Ecto neural progenitor cell (in vitro differentiated cells): ENCODE measurements at regions not wholly inside any gene's neighbourhood (a gene's known extent, or its start where the extent isn't known, plus 50 kb on each side); places are given as distances from the start of the nearest gene placed in this dataset.
"Not testable (repeated sequence)": the region's sequence is repeated elsewhere in the genome, so short reads cannot be mapped to it uniquely, and the experiment has no call there.

Experiments
- DNase-seq: peaks from one replicate; pipeline ENCODE4 v3.0.0-alpha.2; 2018; ENCODE audit warnings: low spot score

DNA sequence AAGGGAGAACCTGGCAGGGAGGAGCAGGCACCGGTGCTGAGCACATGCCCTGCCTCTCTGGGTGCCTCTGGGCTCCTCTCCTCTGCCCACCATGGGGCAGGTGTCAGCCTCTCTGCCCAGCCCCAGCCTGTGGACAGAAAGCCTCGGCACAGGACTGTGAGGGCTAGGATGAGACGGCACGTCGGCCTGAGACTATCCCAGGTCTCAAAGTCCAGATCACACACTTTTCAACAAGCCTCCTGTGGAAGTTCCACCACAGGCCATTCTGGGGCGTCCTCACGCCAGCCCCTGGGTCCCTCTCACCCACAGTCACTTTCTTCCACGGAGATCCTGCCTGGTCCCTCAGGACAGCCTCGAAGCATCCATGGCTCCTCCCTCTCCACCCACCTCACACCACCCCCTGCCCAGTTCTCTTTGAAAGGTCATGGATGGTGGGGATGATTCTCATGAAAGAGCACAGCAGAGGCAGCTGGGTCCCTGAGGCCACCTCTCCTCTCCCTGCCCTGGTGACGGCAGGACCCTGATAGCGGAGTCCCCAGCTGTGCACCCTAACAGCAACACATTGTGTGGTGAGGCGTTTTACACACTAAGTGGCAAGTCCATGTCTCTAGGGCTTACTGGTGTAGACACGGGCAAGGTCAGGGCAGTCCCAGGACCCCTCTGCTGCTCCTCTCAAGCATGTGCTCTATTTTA is 569.4 kb upstream of the SALL3 start:
- DNase-seq = no peak

DNA sequence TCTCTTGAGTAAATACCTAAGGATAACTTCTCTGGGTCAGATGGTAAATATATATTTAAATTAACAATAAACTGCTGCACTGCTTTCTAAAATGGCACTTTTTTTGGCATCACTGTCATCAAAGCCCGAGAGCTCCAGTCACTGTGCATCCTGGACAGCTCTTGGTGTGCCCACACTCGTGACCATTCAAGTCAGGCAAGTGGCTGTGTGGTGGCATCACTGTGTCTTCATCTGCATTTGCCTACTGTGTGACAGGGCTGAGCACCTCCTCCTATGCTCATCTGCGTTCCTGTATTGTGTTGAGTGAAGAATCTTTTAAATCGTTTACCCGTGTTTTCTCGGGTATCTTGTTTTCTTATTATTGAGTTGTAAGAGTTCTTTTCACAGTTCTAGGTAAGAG is 568.1 kb upstream of the SALL3 start:
- DNase-seq = no peak

- no peak for DNase-seq
Measured at GRCh38 chr18:78414302-78414701, 565.3 kb upstream of the SALL3 start.

GRCh38 chr18:78416853-78417252 is 562.8 kb upstream of the SALL3 start:
- no peak for DNase-seq

DNA sequence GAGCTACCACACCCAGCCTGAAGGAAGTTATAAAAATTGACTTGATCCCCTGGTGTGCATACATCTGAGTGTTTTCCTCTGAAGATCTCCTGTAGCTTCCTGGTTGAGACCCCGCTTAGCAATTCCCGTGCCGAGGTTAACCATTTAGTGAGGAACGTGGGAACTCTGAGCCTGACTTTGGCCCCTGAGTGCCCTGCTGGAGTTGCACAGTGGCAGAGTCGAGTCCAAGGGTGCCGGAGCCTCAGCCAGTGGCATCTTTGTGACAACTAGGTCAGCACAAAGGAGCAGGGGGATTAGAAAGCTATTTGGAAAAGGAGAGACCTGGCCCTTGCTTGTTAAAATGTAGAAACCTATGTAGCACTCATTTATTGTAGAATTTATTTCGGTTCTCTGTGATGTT is 561.2 kb upstream of the SALL3 start:
- DNase-seq = no peak

DNA sequence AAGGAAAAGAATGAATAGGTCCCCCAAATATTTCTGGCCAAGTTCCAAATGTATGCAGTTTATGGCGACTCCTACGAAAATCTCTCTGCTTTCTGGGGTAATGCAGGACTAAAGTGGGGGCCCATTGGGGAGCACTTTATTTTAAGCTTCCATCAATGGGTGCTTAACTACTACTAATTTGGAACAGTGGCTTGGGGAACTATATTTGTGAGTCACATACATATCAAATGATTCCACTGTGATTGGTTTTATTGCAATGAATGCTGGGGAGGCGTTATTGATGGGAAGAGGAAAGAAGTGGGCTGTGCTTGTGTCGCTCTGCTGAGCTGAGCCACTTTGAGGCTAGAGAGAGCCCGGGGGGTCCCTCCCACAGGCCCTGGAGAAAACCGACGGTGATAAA is 560.4 kb upstream of the SALL3 start:
- DNase-seq = no peak

DNA sequence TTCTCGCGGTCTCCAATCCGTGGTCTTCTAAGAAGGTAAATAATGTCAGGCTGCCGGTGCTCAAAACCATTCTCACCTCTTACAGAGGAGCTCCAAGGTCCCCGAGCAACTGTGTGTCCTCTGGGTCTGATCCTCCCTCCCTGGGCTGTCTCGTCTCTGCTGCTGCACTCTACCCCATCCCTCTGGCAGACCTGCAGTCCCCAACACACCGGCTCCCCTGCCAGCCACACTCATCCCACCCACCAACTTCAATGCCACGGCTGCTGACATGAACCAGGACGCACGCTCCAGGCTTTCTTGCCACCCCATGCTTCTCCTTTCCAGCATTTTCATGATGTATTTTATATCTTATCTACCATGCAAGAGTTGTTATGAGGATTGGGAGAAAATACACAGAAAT is 559.5 kb upstream of the SALL3 start:
- DNase-seq = no peak

DNA sequence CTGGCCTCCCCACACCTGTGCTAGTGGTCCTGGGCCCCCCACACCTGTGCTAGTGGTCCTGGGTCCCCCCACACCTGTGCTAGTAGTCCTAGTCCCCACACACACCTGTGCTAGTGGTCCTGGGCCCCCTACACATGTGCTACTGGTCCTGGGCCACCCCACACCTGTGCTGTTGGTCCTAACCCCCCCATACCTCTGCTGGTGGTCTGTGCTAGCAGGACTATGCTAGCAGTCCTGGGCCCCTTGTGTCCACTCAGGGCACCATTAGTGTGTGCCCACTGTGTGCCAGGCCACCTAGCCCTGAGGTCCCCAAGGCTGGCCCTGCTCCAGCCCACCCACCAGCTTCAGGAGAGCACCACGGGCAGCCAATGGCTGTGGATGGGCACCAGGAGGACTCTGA is 558.2 kb upstream of the SALL3 start:
- no peak for DNase-seq

DNA sequence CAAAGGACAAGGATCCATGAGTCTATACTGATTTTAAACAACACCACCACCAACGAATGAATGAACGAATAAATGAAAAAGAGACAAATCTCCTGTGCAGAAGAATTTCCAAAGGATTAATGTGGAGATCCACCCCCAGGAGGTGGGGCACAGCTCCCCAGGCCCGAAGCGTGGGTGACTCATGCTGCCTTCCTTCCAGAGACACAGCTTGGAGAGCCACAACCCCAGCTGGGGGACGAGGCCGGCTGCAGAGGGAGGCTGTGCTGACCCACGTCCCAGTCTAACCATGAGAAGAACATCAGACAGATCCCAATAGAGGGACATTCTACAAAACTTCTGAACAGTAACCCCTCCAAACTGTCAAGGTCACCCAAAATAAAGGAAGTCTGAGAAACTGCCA is 557.3 kb upstream of the SALL3 start:
- no peak for DNase-seq

DNA sequence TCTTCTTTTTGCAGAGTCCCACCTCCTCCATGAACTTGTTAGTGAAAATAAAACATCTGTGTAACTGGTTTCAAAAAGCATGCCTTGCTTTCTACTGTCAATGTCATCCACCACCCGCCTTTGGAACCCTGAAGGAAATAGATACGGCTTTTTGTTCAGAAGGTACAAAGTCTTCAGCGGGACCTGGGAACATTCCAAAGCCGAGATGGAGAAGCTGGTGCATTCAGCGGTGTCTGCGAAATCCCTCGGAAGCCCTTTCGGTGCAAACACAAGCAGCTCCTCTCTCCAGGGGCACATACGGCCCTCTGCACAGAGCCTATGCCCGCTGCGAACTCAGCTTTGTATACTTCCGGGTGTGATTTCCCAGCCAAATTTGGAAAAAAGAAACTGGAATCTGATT is 555.8 kb upstream of the SALL3 start:
- DNase-seq = no peak

GRCh38 chr18:78424403-78425018 is 555.1 kb upstream of the SALL3 start:
- no peak for DNase-seq

GRCh38 chr18:78425019-78425412 is 554.6 kb upstream of the SALL3 start:
- no peak for DNase-seq

DNA sequence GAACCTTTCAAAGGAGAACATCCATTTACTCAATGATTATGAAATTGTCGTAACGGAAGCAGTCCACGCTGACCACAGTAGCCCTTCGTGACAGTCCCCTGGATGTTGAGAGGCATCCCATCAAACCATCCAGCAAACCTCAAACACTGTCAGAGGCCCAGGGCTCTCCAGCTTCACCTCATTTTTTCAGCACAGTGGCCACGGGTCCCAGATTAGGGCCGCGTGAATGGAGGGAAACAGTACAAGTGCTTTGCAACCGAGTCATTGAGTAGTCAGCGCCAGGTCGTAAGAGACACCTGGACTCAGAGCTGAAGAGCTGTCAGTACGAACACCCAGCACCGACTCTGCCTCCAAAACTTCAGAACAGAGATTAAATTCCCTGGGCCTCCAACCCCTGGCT is 552.5 kb upstream of the SALL3 start:
- no peak for DNase-seq

DNA sequence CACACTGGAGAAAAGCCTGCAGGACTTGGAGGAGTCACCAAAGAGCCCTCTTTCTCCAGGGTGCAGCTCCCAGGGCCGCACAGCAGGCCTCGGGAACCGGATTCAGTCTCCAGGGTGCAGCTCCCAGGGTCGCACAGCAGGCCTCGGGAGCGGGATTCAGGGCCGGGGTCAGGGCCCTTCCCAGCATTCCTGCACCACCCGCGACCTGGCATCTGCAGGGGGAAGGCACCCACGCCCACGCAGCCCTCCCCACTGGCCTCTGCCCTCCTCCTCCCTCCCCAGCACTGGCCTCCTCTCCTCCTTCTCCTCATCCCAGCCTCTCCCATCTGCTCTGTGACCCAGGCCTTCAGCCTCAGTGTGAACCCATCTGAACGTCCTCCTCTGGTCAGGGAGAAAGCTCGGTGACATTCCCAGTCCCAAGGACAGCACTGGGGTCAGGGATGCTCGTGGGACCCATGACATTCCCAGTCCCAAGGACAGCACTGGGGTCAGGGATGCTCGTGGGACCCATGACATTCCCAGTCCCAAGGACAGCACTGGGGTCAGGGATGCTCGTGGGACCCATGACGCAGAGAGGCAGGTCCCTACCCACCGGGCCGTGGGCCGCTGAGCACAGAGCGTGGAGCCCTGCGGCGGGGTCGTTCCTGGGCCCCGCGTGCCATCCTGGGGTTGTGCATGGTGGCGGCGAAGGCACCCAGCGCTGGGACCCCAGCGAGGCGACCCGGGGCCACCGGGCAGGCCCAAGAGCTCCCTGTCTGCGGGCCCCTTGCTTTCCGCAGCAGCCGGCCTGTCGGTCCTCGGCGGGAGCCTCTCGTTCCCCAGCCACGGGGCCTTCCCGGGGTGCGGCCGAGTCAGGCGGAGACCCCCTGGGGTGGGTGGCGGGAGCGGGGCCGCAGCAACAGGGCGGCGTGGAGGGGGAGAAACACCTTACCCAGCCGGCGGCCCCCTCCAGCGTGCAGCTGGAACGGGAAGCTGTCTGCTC is 550.2 kb upstream of the SALL3 start:
- DNase-seq = no peak

DNA sequence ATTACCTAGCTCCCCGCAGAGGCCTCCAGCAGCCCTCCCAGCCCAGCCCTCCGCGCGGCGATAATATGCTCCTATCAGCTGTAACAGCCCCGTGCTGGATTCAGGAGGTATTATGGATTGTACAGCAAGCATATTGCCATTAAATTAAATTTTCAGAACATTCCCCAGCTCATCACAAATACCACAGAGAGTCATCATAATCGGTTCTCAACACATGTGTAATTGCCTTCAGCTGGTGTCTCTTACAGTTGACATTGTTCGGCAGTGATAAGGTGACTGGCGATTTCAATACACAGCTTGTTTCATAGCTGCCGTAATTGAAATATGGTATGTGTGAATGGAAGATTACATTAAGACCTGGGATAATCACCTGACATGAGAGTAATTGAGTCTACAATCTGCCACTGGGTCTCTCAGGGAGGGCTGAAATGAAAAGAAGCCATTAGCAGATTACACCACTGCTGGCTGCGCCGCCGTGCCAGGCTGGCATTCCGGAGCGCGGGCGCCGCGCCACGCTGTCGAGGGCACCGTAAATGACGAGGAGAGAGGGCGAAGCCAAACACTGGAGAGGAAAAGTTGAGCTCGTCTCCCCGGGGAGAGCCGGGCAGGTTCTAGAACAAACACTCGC is 549.4 kb upstream of the SALL3 start:
- DNase-seq = no peak

DNA sequence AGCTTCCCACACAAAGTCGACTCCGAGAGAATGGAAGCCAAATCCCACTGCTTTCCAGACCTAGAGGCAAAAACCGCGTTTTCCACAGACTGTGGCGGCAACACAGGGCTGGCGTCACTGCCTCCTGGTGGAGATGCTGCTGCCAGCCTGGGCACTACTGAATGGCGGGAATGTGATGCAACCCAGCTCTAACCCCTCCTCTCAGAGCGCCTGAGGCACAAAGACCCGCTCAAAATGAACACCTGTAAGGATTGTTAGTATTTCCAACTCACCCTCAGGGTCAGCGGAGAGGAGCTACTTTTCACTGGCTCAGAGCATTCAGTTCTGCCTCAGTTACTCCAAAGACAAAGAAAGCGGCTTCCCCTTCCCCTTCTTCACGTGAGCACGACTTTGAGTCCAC is 548.0 kb upstream of the SALL3 start:
- DNase-seq = no peak

- no peak for DNase-seq
Measured at GRCh38 chr18:78433562-78433961, 546.1 kb upstream of the SALL3 start.

DNA sequence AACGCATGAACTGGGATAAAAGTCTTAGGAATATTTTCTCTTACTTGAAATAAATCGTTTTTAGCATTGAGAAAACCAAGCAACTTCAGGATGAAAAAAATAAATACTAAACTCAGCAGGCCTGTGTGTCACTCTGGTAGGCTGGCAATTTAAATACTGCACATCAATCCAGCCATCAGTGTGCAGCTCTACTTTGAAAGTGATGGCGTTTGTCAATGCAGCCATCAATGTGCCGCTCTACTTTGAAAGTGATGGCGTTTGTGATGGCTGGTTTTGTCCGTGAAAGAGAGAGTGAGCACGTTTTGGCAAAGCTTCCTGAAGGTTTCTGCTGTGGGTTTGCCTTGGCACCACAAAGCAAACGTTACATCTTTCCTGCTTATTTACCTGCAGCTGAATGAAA is 543.5 kb upstream of the SALL3 start:
- no peak for DNase-seq

GRCh38 chr18:78438235-78438634 is 541.4 kb upstream of the SALL3 start:
- not testable (repeated sequence) for DNase-seq

DNA sequence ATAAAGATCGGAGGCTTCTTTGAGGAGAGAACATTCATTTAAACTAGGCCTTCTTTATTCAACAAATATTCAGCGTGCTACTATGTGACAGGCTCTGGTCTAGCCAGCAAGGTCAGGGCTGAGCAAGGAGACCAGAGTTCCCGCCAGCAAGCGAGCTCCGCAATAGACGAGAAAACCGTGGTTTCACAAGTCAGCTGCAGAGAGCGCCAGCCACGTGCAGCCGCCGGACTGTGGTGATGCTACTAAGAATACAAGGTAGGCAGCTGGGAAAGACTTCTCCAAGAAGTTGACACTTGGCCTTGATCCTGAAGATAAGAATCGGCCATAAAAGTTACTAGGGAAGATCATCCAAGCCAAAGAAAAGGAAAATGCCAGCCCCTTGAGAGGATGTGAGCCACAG is 533.7 kb upstream of the SALL3 start:
- no peak for DNase-seq

DNA sequence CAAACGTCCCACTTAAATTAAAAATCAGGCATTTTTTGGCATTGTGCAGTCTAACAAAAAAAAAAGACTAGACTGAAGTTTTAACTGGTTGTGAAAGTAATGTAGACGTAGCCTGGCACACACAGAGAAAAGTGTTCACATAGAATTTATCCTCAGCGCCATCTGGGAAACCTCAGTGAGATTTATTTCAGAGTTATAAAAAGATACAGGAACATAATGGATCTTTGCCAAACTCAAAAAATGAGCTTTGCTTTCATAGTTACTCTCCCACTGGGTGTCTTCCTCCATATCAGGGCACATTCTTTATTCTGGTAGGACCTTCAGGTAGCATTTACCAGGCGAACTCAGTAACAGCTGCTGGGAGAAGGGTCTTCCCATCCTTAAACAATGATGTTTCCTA is 532.4 kb upstream of the SALL3 start:
- DNase-seq = no peak

GRCh38 chr18:78448106-78448505 is 531.5 kb upstream of the SALL3 start:
- no peak for DNase-seq

- DNase-seq = no peak
Measured at GRCh38 chr18:78448591-78448990, 531.0 kb upstream of the SALL3 start.
